Stimulated activated naive CD8-positive, alpha-beta T cell treated with anti-CD3 and anti-CD28 coated beads, Interleukin-15, amount 100 ng/mL, for 72 hours (primary cell): ENCODE measurements at regions not wholly inside any gene's neighbourhood (a gene's known extent, or its start where the extent isn't known, plus 50 kb on each side); places are given as distances from the start of the nearest gene placed in this dataset.
A peak's percentile ranks its signal among the peaks of the same experiment; 100 is the strongest.
"Not testable (repeated sequence)": the region's sequence is repeated elsewhere in the genome, so short reads cannot be mapped to it uniquely, and the experiment has no call there.

Source experiments
- ATAC-seq: fragments of 150-1000 bp; cut with Tn5 transposase; 2 replicates; pipeline ENCODE4 v1.10.0; 2021; ENCODE audit warnings: mild to moderate bottlenecking, moderate library complexity
- DNase-seq, 2 donors: peaks; one replicate each; pipeline ENCODE4 v3.0.0; 2021 to 2022
- H3K27ac Mint-ChIP-seq, 2 donors: one replicate each; pipeline ENCODE4 v1.8.0; 2022; ENCODE audit warnings: mild to moderate bottlenecking in 2 of 2, mixed read lengths in 2 of 2, moderate library complexity in 2 of 2
- H3K27me3 Mint-ChIP-seq: one replicate; pipeline ENCODE4 v1.8.0; 2022; ENCODE audit warnings: mixed read lengths
- H3K4me1 Mint-ChIP-seq: one replicate; pipeline ENCODE4 v1.8.0; 2022; ENCODE audit warnings: mild to moderate bottlenecking, mixed read lengths
- H3K4me3 Mint-ChIP-seq, 2 donors: one replicate each; pipeline ENCODE4 v1.8.0; 2022; ENCODE audit warnings: mild to moderate bottlenecking in 2 of 2, mixed read lengths in 2 of 2, moderate library complexity in 1 of 2
- H3K9me3 Mint-ChIP-seq, 2 donors: one replicate each; pipeline ENCODE4 v1.8.0; 2022; ENCODE audit warnings: mixed read lengths in 2 of 2

DNA sequence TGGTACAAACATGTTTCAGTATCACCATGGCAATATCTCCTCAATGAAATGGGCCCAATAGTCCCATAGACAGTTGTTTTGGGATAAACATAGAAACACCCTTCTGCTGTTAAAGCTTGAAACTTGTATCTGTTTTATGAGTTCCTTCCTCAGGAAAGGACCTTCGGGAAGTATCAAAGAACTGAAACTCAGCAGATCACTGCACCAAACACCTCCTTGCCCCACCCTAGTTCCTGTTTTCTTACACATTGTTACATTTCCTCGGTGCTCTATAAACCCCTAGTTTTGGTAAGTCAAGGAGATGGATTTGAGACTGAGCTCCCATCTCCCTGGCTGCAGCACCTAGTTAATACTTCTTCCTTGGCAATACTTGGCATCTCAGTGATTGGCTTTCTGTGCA, 73.8 kb upstream of the ECI2 start:
- Mint-ChIP-seq H3K9me3 (peaks cover 24 to 31% of the 10 kb centered on the region in 2 donors), H3K27me3 (peaks cover 23% of the 10 kb centered on the region), H3K4me1 (peaks cover 6% of the 10 kb centered on the region), H3K27ac (no peak overlapping the region), H3K4me3 (no peak overlapping the region)
- DNase-seq: no peak
- ATAC-seq: no peak

GRCh38 chr6:4208158-4208557, 72.8 kb upstream of the ECI2 start:
- no peak overlapping the region for H3K27ac Mint-ChIP-seq
- H3K4me3 Mint-ChIP-seq: no peak overlapping the region
- peaks cover 30% of the 10 kb centered on the region for H3K27me3 Mint-ChIP-seq
- peaks cover 6% of the 10 kb centered on the region for H3K4me1 Mint-ChIP-seq
- H3K9me3 Mint-ChIP-seq: peaks cover 21 to 26% of the 10 kb centered on the region in 2 donors
- DNase-seq (no peak), ATAC-seq (no peak)

DNA sequence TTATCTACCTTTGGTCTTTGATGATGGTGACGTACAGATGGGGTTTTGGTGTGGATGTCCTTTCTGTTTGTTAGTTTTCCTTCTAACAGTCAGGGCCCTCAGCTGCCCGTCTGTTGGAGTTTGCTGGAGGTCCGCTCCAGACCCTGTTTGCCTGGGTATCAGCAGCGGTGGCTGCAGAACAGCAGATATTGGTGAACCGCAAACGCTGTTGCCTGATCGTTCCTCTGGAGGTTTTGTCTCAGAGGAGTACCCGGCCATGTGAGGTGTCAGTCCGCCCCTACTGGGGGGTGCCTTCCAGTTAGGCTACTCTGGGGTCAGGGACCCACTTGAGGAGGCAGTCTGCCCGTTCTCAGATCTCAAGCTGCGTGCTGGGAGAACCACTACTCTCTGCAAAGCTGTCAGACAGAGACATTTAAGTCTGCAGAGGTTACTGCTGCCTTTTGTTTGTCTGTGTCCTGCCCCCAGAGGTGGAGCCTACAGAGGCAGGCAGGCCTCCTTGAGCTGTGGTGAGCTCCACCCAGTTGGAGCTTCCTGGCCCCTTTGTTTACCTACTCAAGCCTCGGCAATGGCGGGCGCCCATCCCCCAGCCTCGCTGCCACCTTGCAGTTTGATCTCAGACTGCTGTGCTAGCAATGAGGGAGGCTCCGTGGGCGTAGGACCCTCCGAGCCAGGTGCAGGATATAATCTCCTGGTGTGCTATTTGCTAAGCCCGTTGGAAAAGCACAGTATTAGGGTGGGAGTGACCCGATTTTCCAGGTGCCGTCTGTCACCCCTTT, 68.5 kb upstream of the ECI2 start:
- peaks cover 45% of the 10 kb centered on the region for H3K27me3 Mint-ChIP-seq
- H3K4me1 Mint-ChIP-seq, H3K4me3 Mint-ChIP-seq, ATAC-seq, H3K27ac Mint-ChIP-seq, DNase-seq: not testable (repeated sequence)
- H3K9me3 Mint-ChIP-seq: peaks cover 16 to 23% of the 10 kb centered on the region in 2 donors

GRCh38 chr6:4192627-4193026, 57.3 kb upstream of the ECI2 start:
- DNase-seq (no peak), ATAC-seq (peak; percentile 31)
- no peak overlapping the region for H3K27ac Mint-ChIP-seq
- H3K9me3 Mint-ChIP-seq: no peaks in the 10 kb centered on the region
- no peaks in the 10 kb centered on the region for H3K4me1 Mint-ChIP-seq
- H3K4me3 Mint-ChIP-seq: no peak overlapping the region
- H3K27me3 Mint-ChIP-seq: peaks cover 8% of the 10 kb centered on the region

- peaks cover 8% of the 10 kb centered on the region for H3K27me3 Mint-ChIP-seq
- DNase-seq: no peak
These were observed 56.8 kb upstream of the ECI2 start for GRCh38 chr6:4192173-4192572.

GRCh38 chr6:4191271-4191721, 55.9 kb upstream of the ECI2 start:
- DNase-seq: no peak
- H3K4me1 Mint-ChIP-seq: no peaks in the 10 kb centered on the region
- no peak for ATAC-seq
- peaks cover 14% of the 10 kb centered on the region for H3K27me3 Mint-ChIP-seq
- H3K27ac Mint-ChIP-seq: no peak overlapping the region
- H3K4me3 Mint-ChIP-seq: no peak overlapping the region
- H3K9me3 Mint-ChIP-seq: no peaks in the 10 kb centered on the region

More at GRCh38 chr6:4192173-4192572, 56.8 kb upstream of the ECI2 start:
- no peaks in the 10 kb centered on the region for H3K9me3 Mint-ChIP-seq
- ATAC-seq: no peak
- no peak overlapping the region for H3K4me3 Mint-ChIP-seq
- H3K27ac Mint-ChIP-seq: no peak overlapping the region
- H3K4me1 Mint-ChIP-seq: no peaks in the 10 kb centered on the region

DNA sequence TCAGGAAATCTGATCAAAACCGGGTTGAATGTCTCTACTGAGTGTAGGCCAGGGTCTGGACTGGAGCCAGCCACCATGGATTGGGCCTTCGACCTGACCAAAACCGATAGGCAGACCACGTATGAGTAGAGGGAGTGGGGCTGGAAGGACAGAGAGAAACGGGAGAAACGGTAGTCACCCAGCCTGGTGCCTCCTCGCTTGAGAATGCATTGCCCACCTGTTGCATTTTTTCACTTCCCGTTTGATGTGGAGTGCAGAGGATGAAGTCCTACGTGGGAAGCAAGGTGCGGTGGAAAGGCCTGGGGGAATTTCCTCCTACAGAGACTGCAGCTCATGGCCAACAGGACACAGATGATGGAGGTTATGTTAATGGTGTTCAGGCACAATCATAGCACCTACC, 53.9 kb upstream of the ECI2 start:
- ATAC-seq: no peak
- no peak for DNase-seq
- H3K27ac Mint-ChIP-seq: no peak overlapping the region
- no peak overlapping the region for H3K4me3 Mint-ChIP-seq
- H3K27me3 Mint-ChIP-seq: peaks cover 28% of the 10 kb centered on the region
- H3K4me1 Mint-ChIP-seq: peaks cover 8% of the 10 kb centered on the region
- H3K9me3 Mint-ChIP-seq: no peaks in the 10 kb centered on the region

- no peak overlapping the region for H3K4me3 Mint-ChIP-seq
- peaks cover 28% of the 10 kb centered on the region for H3K27me3 Mint-ChIP-seq
- ATAC-seq: no peak
- no peak overlapping the region for H3K27ac Mint-ChIP-seq
- peaks cover 8% of the 10 kb centered on the region for H3K4me1 Mint-ChIP-seq
- no peaks in the 10 kb centered on the region for H3K9me3 Mint-ChIP-seq
- DNase-seq: no peak
These were observed 53.4 kb upstream of the ECI2 start for GRCh38 chr6:4188801-4189200.

DNA sequence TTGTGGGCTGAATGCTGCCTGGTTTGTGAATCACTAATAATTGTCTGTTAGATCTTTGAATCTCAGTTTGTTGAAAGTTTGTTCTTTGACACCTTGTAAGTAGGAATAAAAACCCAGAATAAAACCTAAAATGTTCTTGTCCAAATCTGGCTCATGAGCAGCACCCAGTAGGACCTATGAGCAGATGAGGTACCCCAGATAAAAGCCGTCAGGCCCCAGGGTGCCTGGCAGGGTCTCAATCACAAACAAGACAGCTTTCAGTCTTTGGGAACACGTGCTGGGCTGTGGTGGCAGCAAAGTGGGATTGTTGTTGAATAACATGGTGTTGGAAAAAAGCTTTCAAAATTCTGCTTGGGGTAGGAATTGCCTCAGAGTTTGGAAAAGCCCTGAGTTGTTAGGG, 52.1 kb upstream of the ECI2 start:
- Mint-ChIP-seq H3K9me3 (no peaks in the 10 kb centered on the region), H3K27me3 (peaks cover 23% of the 10 kb centered on the region), H3K4me1 (peaks cover 8% of the 10 kb centered on the region), H3K27ac (no peak overlapping the region), H3K4me3 (no peak overlapping the region)
- ATAC-seq: no peak
- DNase-seq: no peak

DNA sequence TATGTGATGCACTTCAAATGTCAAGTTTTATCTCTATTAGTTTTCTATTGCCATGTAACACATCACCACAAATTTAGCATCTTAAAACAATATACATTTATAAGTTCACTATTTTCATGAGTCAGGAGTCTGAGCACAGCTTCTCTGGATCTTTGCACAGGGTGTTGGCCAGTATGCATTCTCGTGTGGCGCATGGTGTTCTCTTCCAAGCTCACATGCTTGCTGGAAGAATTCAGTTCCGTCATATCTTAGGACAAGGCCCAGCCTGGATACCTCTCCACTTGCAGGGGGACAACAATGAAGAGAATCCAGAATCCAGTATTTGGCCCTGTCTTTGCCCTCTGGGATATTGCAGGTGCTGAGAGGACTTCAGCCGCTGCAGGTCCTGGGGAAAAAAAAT, 51.0 kb upstream of the ECI2 start:
- ATAC-seq (no peak), DNase-seq (no peak)
- Mint-ChIP-seq H3K27ac (no peak overlapping the region), H3K4me3 (no peak overlapping the region), H3K9me3 (no peaks in the 10 kb centered on the region), H3K27me3 (peaks cover 28% of the 10 kb centered on the region), H3K4me1 (peaks cover 8% of the 10 kb centered on the region)

DNA sequence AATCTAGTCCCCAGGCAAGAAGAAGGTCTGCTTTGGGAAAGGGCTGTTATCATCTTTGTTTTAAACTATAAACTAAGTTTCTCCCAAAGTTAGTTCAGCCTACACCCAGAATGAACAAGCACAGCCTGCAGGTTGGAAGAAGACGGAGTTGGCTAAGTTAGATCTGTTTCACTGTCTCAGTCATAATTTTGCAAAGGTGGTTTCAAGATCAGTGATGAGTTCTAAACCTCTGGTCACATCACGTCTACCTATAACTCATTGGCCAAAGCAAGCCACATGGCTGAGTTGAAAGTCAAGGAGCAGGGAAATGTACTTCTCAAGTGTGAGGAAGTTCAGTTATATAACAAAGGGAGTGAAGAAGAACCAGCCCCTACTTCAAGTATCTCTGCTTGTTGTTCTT, 50.5 kb upstream of the ECI2 start:
- no peak overlapping the region for H3K4me3 Mint-ChIP-seq
- peaks cover 8% of the 10 kb centered on the region for H3K4me1 Mint-ChIP-seq
- peaks cover 28% of the 10 kb centered on the region for H3K27me3 Mint-ChIP-seq
- DNase-seq (no peak), ATAC-seq (no peak)
- H3K27ac Mint-ChIP-seq: no peak overlapping the region
- H3K9me3 Mint-ChIP-seq: no peaks in the 10 kb centered on the region

DNA sequence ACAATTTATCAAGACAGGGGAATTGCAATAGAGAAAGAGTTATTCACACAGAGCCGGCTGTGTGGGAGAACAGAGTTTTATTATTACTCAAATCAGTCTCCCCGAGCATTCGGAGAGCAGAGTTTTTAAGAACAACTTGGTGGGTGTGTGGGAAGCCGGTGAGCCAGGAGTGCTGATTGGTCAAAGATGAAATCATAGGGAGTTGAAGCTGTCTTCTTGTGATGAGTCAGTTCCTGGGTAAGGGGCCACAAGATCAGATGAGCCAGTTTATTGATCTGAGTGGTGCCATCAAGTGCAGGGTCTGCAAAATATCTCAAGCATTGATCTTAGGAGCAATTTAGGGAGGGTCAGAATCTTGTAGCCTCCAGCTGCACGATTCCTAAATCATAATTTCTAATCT, 50.0 kb upstream of the ECI2 start:
- ATAC-seq (no peak), DNase-seq (peak in 1 of 2 donors; percentile 18)
- Mint-ChIP-seq H3K9me3 (no peaks in the 10 kb centered on the region), H3K27me3 (peaks cover 28% of the 10 kb centered on the region), H3K27ac (peak overlapping the region in 1 of 2 donors; percentile 2), H3K4me1 (peaks cover 8% of the 10 kb centered on the region), H3K4me3 (no peak overlapping the region)
